ENCODE measurements at regions not wholly inside any gene's neighbourhood (a gene's known extent, or its start where the extent isn't known, plus 50 kb on each side); places are given as distances from the start of the nearest gene placed in this dataset.

DNA sequence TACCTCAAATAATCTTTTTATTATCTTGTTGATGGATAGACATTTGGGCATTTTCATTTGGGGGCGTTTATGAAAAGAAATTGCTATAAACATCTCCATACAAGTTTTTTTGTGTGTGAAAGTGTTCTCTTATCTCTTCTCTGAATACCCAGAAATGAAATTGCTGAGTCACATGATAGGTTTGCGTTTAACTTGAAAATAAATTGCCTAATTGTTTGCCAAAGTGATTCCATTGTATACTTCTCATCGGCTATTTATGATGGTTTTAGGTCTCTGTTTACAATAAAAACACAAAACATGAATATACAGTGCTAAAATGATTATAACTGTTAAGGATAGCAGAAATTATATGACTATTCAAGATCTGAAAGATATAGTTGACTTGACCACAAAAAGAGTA lies 361.7 kb downstream of the TAF11L14 start:
- no peak overlapping the region for H3K4me3 ChIP-seq (ENCODE audit: extremely low read depth in 1 of 4, insufficient read depth in 2 of 4, low read depth in 3 of 4, low read length in 4 of 4)
- no peak overlapping the region for H2BK15ac ChIP-seq (ENCODE audit: low read length)
- H3K4me1 ChIP-seq (replicated peaks in 1 of 4; ENCODE audit: control insufficient read depth in 3 of 4, insufficient read depth in 4 of 4, low read length in 3 of 4): no peaks in the 10 kb centered on the region
- no peak overlapping the region for H3K4me2 ChIP-seq (ENCODE audit: insufficient read depth in 1 of 2, low read depth in 2 of 2, low read length in 2 of 2)
- no peaks in the 10 kb centered on the region for H3K23me2 ChIP-seq (ENCODE audit: low read depth, low read length)
- no peak overlapping the region for H3K23ac ChIP-seq (ENCODE audit: insufficient read length)
- FAIRE-seq: no peak
- no peak overlapping the region for H4K91ac ChIP-seq (replicated peaks; ENCODE audit: insufficient read length, low read length)
- no peak overlapping the region for H2BK20ac ChIP-seq (ENCODE audit: low read length)
- no peak overlapping the region for H2BK5ac ChIP-seq (ENCODE audit: low read depth, low read length)
- DNase-seq (ENCODE audit: low read depth in 1 of 2, low spot score in 2 of 2): no peak
- H3K14ac ChIP-seq (ENCODE audit: insufficient read length): no peak overlapping the region
- no peaks in the 10 kb centered on the region for H3K9me3 ChIP-seq (ENCODE audit: insufficient read depth in 2 of 2, low read depth in 1 of 2, low read length in 1 of 2)
- H2AK5ac ChIP-seq (ENCODE audit: low read depth, low read length): no peak overlapping the region
- no peak overlapping the region for H2BK120ac ChIP-seq (replicated peaks; ENCODE audit: low read depth, low read length)
- ChIA-PET POLR2A (ENCODE audit: partially characterized antibody) (no interaction called here), CTCF (ENCODE audit: partially characterized antibody) (no interaction called here)
- H2BK12ac ChIP-seq (ENCODE audit: low read depth, low read length): no peak overlapping the region
- no peak overlapping the region for H3K27ac ChIP-seq (ENCODE audit: low read depth, low read length)
- H3K79me1 ChIP-seq (ENCODE audit: low read depth, low read length): no peaks in the 10 kb centered on the region
- no peak overlapping the region for H3K18ac ChIP-seq (ENCODE audit: extremely low read depth, low read length)
- no peak overlapping the region for H3K9ac ChIP-seq (replicated peaks in 1 of 4; ENCODE audit: extremely low read depth in 1 of 4, low read depth in 3 of 4, low read length in 3 of 4)
- no peaks in the 10 kb centered on the region for H3K79me2 ChIP-seq (ENCODE audit: control insufficient read depth in 1 of 2, insufficient read depth in 2 of 2, low read length in 2 of 2)
- no peak for TF ChIP-seq FOSL1 (IDR thresholded peaks at IDR 0.05; ENCODE audit: insufficient read depth, low read depth, low read length)
- no peak for TF ChIP-seq PHF8 (conservative IDR thresholded peaks at IDR 0.05; ENCODE audit: low read depth, low read length)
- no peak for TF ChIP-seq ASH2L (IDR thresholded peaks at IDR 0.05; ENCODE audit: low read length)
- no peak for TF ChIP-seq TBP (IDR thresholded peaks at IDR 0.05; ENCODE audit: low read depth, low read length)
- TF ChIP-seq SAP30 (IDR thresholded peaks at IDR 0.05; ENCODE audit: insufficient read depth, insufficient replicate concordance, low read length): no peak
- no peak for TF ChIP-seq KDM5A (IDR thresholded peaks at IDR 0.05; ENCODE audit: low read length)
- no peak for TF ChIP-seq SIRT6 (IDR thresholded peaks at IDR 0.05; ENCODE audit: low read length)
- no peak overlapping the region for H4K5ac ChIP-seq (ENCODE audit: insufficient read length, low read depth, low read length)
- no peak overlapping the region for H3K4ac ChIP-seq (replicated peaks; ENCODE audit: insufficient read length, low read depth, low read length)
- H4K8ac ChIP-seq (ENCODE audit: extremely low read depth, insufficient read depth, low read length): no peak overlapping the region
- no peak overlapping the region for H2AFZ ChIP-seq (ENCODE audit: low read length)
- no peak overlapping the region for H3K56ac ChIP-seq (replicated peaks; ENCODE audit: insufficient read length, low read depth, low read length)
- no peaks in the 10 kb centered on the region for H4K20me1 ChIP-seq (replicated peaks in 1 of 2; ENCODE audit: control insufficient read depth in 1 of 2, insufficient read depth in 2 of 2, low read length in 2 of 2)
- no peaks in the 10 kb centered on the region for H3K27me3 ChIP-seq (replicated peaks in 1 of 4; ENCODE audit: control insufficient read depth in 3 of 4, extremely low read depth in 1 of 4, insufficient read depth in 3 of 4, low read length in 3 of 4)
- WGBS, 2 experiments (ENCODE audit: extremely low coverage in 1 of 2, insufficient coverage in 1 of 2, insufficient read length in 1 of 2, insufficient replicate concordance in 2 of 2, low coverage in 1 of 2, low lambda C conversion rate in 2 of 2, missing lambda C conversion rate in 1 of 2): 92% methylated on average over 3 of the region's 3 CpGs; no CpG with 5 or more reads in 1 of the 2 experiments
- H3K36me3 ChIP-seq (ENCODE audit: control insufficient read depth in 2 of 4, insufficient read depth in 4 of 4, low read length in 3 of 4): no peaks in the 10 kb centered on the region

Measured in H1 (cell line).